ENCODE measurements at regions not wholly inside any gene's neighbourhood (a gene's known extent, or its start where the extent isn't known, plus 50 kb on each side); places are given as distances from the start of the nearest gene placed in this dataset.

DNA sequence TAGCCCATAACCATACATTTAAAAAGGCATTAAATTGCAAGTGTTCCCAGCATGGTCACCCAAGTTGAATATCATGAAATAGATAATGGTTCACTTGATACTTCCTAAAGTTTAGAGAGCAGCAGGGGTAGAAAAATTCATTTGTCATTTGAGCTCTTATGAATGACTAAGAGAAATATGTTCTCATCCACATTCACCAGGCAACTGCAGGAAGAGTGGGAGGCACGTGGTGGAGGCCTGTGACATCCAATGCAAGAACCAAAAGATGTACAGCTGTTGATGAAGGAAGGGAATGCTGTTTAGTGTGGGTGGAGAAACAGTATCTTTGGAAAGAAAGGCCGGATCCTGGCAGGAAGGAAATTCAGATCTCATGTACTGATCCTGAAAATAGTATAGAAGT, 473.1 kb downstream of the ADGRL2 start:
- DNase-seq (ENCODE audit: low read depth in 6 of 9, low spot score in 9 of 9): no peak
- Histone ChIP-seq H3K36me3 (ENCODE audit: control insufficient read depth in 2 of 2, insufficient read depth in 2 of 2, low read length in 1 of 2) (no peaks in the 10 kb centered on the region), H3K4me1 (ENCODE audit: control insufficient read depth in 2 of 2, insufficient read depth in 2 of 2, low read length in 2 of 2) (no peaks in the 10 kb centered on the region), H3K4me3 (ENCODE audit: low read length in 2 of 2) (no peak overlapping the region), H3K9me3 (ENCODE audit: control insufficient read depth in 2 of 2, insufficient read depth in 1 of 2, low read length in 1 of 2) (no peaks in the 10 kb centered on the region), H3K27ac (ENCODE audit: low read depth in 1 of 2, low read length in 1 of 2) (no peak overlapping the region), H3K27me3 (ENCODE audit: control insufficient read depth in 2 of 2, insufficient read depth in 1 of 2, low read length in 1 of 2) (no peaks in the 10 kb centered on the region)
- WGBS: 87% methylated on average over 2 of the region's 2 CpGs

DNA sequence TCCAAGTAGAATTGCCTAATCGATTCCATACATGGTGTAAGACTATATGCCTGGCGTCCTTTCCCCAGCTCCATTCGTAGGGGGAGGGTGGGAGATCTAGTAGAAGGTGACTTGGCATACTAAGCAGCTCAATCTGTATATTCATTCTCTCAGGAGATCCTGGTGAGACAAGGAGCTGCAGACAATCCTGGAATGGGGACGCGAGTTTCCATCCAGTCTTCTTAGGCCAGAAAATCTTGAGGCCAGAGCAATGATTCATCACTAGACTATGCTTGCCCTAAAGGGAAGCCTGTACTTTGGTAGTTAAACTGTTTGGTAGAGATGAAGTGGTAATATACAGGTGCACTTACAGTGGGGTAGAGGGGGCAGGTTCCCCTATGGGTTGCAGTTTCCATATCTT, 468.7 kb downstream of the ADGRL2 start:
- Histone ChIP-seq H3K27me3 (ENCODE audit: control insufficient read depth in 2 of 2, insufficient read depth in 1 of 2, low read length in 1 of 2) (no peaks in the 10 kb centered on the region), H3K27ac (ENCODE audit: low read depth in 1 of 2, low read length in 1 of 2) (no peak overlapping the region), H3K4me3 (ENCODE audit: low read length in 2 of 2) (no peak overlapping the region), H3K9me3 (ENCODE audit: control insufficient read depth in 2 of 2, insufficient read depth in 1 of 2, low read length in 1 of 2) (no peaks in the 10 kb centered on the region), H3K4me1 (ENCODE audit: control insufficient read depth in 2 of 2, insufficient read depth in 2 of 2, low read length in 2 of 2) (no peaks in the 10 kb centered on the region), H3K36me3 (ENCODE audit: control insufficient read depth in 2 of 2, insufficient read depth in 2 of 2, low read length in 1 of 2) (no peaks in the 10 kb centered on the region)
- 97% methylated on average over 5 of the region's 5 CpGs for WGBS
- DNase-seq (ENCODE audit: low read depth in 6 of 9, low spot score in 9 of 9): no peak

DNA sequence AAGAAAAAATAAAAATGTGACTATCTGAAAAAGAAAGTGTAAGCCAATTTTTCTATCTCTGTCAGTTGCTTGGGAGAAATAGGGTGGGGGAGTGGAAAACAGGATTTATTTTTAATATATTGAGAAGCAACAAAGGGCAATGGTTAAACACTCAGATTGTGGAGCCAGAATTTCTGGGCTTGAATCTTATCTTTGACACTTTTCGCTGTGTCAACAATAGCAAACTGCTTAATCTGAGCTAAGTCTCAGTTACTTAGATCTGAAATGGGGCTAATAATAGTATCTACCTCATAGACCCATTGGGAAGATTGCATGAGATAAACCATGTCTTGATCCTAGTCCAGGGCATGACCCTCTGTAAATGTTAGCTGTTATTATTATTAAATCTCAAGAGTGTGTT, 468.1 kb downstream of the ADGRL2 start:
- Histone ChIP-seq H3K4me3 (ENCODE audit: low read length in 2 of 2) (no peak overlapping the region), H3K36me3 (ENCODE audit: control insufficient read depth in 2 of 2, insufficient read depth in 2 of 2, low read length in 1 of 2) (no peaks in the 10 kb centered on the region), H3K4me1 (ENCODE audit: control insufficient read depth in 2 of 2, insufficient read depth in 2 of 2, low read length in 2 of 2) (no peaks in the 10 kb centered on the region), H3K9me3 (ENCODE audit: control insufficient read depth in 2 of 2, insufficient read depth in 1 of 2, low read length in 1 of 2) (no peaks in the 10 kb centered on the region), H3K27me3 (ENCODE audit: control insufficient read depth in 2 of 2, insufficient read depth in 1 of 2, low read length in 1 of 2) (no peaks in the 10 kb centered on the region), H3K27ac (ENCODE audit: low read depth in 1 of 2, low read length in 1 of 2) (no peak overlapping the region)
- no peak for DNase-seq (ENCODE audit: low read depth in 6 of 9, low spot score in 9 of 9)
- 96% methylated on average over 1 of the region's 1 CpG for WGBS

DNA sequence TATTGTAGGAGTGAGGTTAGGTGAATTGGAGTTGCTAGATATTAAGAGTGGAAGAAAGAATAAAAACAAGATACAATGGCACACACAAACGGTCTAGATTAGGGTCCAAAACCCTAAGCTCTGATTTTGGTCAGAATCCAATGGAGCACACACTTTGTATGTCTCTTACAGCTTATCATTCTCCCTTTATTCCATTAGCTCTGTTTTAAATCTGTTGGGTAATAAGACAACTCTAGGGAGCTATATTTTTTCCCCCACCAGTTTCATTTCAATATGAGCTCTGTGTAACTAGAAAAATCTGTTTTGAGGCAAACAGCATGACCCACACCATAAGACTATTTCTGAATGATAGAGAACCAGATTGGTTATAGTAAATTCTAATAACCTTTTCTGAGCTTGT, 465.6 kb downstream of the ADGRL2 start:
- DNase-seq (ENCODE audit: low read depth in 6 of 9, low spot score in 9 of 9): no peak
- Histone ChIP-seq H3K9me3 (ENCODE audit: control insufficient read depth in 2 of 2, insufficient read depth in 1 of 2, low read length in 1 of 2) (no peaks in the 10 kb centered on the region), H3K36me3 (ENCODE audit: control insufficient read depth in 2 of 2, insufficient read depth in 2 of 2, low read length in 1 of 2) (no peaks in the 10 kb centered on the region), H3K4me3 (ENCODE audit: low read length in 2 of 2) (no peak overlapping the region), H3K4me1 (ENCODE audit: control insufficient read depth in 2 of 2, insufficient read depth in 2 of 2, low read length in 2 of 2) (no peaks in the 10 kb centered on the region), H3K27ac (ENCODE audit: low read depth in 1 of 2, low read length in 1 of 2) (no peak overlapping the region), H3K27me3 (ENCODE audit: control insufficient read depth in 2 of 2, insufficient read depth in 1 of 2, low read length in 1 of 2) (no peaks in the 10 kb centered on the region)
- WGBS: 81% methylated on average over 1 of the region's 1 CpG

DNA sequence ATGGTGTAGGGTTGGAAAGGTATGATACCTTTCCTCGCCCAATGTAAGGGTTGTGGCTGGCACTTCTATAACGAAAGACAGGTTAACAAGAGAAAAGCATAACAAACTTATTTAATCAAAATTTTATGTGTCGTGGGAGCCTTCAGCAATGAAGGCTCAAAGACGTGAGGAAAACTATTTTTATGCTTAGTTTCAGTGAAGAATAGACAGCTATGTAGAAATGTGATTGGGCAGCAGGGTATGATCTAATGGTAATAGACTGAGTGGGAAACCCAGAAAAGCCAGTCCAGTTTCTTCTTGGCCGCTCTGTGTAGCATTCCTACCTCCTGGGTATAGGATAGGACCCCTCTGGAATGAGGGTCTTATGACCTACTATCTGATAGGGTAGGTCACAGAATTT, 464.7 kb downstream of the ADGRL2 start:
- Histone ChIP-seq H3K4me1 (ENCODE audit: control insufficient read depth in 2 of 2, insufficient read depth in 2 of 2, low read length in 2 of 2) (no peaks in the 10 kb centered on the region), H3K27me3 (ENCODE audit: control insufficient read depth in 2 of 2, insufficient read depth in 1 of 2, low read length in 1 of 2) (no peaks in the 10 kb centered on the region), H3K4me3 (ENCODE audit: low read length in 2 of 2) (no peak overlapping the region), H3K36me3 (ENCODE audit: control insufficient read depth in 2 of 2, insufficient read depth in 2 of 2, low read length in 1 of 2) (no peaks in the 10 kb centered on the region), H3K9me3 (ENCODE audit: control insufficient read depth in 2 of 2, insufficient read depth in 1 of 2, low read length in 1 of 2) (no peaks in the 10 kb centered on the region), H3K27ac (ENCODE audit: low read depth in 1 of 2, low read length in 1 of 2) (no peak overlapping the region)
- no peak for DNase-seq (ENCODE audit: low read depth in 6 of 9, low spot score in 9 of 9)
- 96% methylated on average over 5 of the region's 5 CpGs for WGBS

DNA sequence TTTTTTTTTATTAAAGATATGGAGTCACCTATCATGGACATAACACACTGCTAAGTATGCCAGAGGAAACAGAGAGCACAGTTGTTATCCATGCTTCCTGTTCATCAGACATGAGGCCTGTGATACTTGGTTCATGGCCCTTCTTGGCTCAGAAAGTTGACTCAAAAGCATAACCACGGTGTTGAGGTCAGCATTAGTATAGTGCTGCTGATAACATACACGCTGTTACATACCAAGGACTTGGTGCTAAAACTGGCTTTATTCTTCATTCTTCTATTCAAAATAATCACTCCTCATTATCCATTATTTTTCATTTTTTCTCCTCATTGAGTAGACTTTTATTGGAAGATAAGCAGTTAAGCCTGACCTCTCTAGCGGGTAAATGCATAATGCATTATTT, 464.1 kb downstream of the ADGRL2 start:
- Histone ChIP-seq H3K27ac (ENCODE audit: low read depth in 1 of 2, low read length in 1 of 2) (no peak overlapping the region), H3K27me3 (ENCODE audit: control insufficient read depth in 2 of 2, insufficient read depth in 1 of 2, low read length in 1 of 2) (no peaks in the 10 kb centered on the region), H3K36me3 (ENCODE audit: control insufficient read depth in 2 of 2, insufficient read depth in 2 of 2, low read length in 1 of 2) (no peaks in the 10 kb centered on the region), H3K9me3 (ENCODE audit: control insufficient read depth in 2 of 2, insufficient read depth in 1 of 2, low read length in 1 of 2) (no peaks in the 10 kb centered on the region), H3K4me1 (ENCODE audit: control insufficient read depth in 2 of 2, insufficient read depth in 2 of 2, low read length in 2 of 2) (no peaks in the 10 kb centered on the region), H3K4me3 (ENCODE audit: low read length in 2 of 2) (no peak overlapping the region)
- 93% methylated on average over 3 of the region's 3 CpGs for WGBS
- DNase-seq (ENCODE audit: low read depth in 6 of 9, low spot score in 9 of 9): no peak

DNA sequence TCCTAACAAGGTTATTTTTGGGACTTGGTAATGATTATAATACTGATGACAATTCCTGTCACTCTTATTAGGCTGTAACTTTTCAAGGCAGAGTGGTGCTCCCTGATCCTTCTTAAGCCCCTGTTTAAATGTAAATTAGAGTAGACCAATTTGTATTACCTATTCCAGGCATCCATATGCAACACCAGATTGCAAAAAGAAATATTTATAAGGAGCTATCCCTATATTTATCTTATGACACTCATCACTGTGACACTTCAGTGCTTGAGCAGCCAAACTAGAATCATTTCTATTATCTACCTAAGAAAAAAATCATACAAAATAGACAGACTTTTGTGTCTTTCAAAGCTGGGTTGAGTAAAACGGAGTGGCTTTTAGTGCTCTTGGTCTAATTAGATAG, 462.7 kb downstream of the ADGRL2 start:
- H3K4me3 ChIP-seq (ENCODE audit: low read length in 2 of 2): no peak overlapping the region
- DNase-seq (ENCODE audit: low read depth in 6 of 9, low spot score in 9 of 9): no peak
- no peaks in the 10 kb centered on the region for H3K27me3 ChIP-seq (ENCODE audit: control insufficient read depth in 2 of 2, insufficient read depth in 1 of 2, low read length in 1 of 2)
- no peaks in the 10 kb centered on the region for H3K4me1 ChIP-seq (ENCODE audit: control insufficient read depth in 2 of 2, insufficient read depth in 2 of 2, low read length in 2 of 2)
- H3K27ac ChIP-seq (ENCODE audit: low read depth in 1 of 2, low read length in 1 of 2): no peak overlapping the region
- WGBS: 94% methylated on average over 1 of the region's 1 CpG
- H3K36me3 ChIP-seq (ENCODE audit: control insufficient read depth in 2 of 2, insufficient read depth in 2 of 2, low read length in 1 of 2): no peaks in the 10 kb centered on the region
- no peaks in the 10 kb centered on the region for H3K9me3 ChIP-seq (ENCODE audit: control insufficient read depth in 2 of 2, insufficient read depth in 1 of 2, low read length in 1 of 2)

DNA sequence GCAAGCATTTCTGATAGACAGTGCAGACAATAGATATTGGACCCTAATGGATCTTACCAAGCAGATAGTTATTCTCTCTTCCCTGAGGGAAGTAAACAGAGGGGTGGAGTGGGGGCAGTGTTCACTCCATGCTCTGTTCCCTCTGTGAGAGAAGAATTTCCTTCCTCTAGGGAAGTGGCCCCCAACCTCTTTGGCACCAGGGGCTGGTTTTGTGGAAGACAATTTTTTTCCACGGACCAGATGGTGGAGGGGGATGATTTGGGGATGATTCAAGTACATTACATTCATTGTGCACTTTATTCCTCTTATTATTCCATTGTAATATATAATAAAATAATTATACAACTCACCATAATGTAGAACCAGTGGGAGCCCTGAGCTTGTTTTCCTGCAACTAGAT, 459.9 kb downstream of the ADGRL2 start:
- Histone ChIP-seq H3K4me3 (ENCODE audit: low read length in 2 of 2) (no peak overlapping the region), H3K4me1 (ENCODE audit: control insufficient read depth in 2 of 2, insufficient read depth in 2 of 2, low read length in 2 of 2) (no peaks in the 10 kb centered on the region), H3K27me3 (ENCODE audit: control insufficient read depth in 2 of 2, insufficient read depth in 1 of 2, low read length in 1 of 2) (no peaks in the 10 kb centered on the region), H3K27ac (ENCODE audit: low read depth in 1 of 2, low read length in 1 of 2) (no peak overlapping the region), H3K36me3 (ENCODE audit: control insufficient read depth in 2 of 2, insufficient read depth in 2 of 2, low read length in 1 of 2) (no peaks in the 10 kb centered on the region), H3K9me3 (ENCODE audit: control insufficient read depth in 2 of 2, insufficient read depth in 1 of 2, low read length in 1 of 2) (no peaks in the 10 kb centered on the region)
- WGBS: 63% methylated on average over 1 of the region's 1 CpG
- no peak for DNase-seq (ENCODE audit: low read depth in 6 of 9, low spot score in 9 of 9)

DNA sequence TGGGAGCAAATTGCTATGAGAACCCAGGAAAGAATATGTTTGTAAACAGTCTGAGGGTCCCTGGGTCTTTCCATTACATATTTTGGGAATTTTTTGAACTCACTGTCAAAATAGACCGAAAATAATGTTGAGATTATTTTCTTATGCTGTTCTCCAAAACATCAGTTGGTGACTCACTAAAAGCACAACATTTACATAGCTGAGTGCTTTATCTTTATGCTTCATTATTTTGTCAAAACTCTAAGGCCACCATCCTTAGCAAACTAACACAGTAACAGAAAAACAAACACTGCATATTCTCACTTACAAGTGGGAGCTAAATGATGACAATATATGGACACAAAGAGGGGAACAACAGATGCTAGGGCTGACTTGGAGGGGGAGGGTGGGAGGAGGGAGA, 459.3 kb downstream of the ADGRL2 start:
- no peak for DNase-seq (ENCODE audit: low read depth in 6 of 9, low spot score in 9 of 9)
- no peaks in the 10 kb centered on the region for H3K27me3 ChIP-seq (ENCODE audit: control insufficient read depth in 2 of 2, insufficient read depth in 1 of 2, low read length in 1 of 2)
- no peaks in the 10 kb centered on the region for H3K9me3 ChIP-seq (ENCODE audit: control insufficient read depth in 2 of 2, insufficient read depth in 1 of 2, low read length in 1 of 2)
- WGBS: 85% methylated on average over 1 of the region's 1 CpG
- no peak overlapping the region for H3K4me3 ChIP-seq (ENCODE audit: low read length in 2 of 2)
- no peak overlapping the region for H3K27ac ChIP-seq (ENCODE audit: low read depth in 1 of 2, low read length in 1 of 2)
- no peaks in the 10 kb centered on the region for H3K36me3 ChIP-seq (ENCODE audit: control insufficient read depth in 2 of 2, insufficient read depth in 2 of 2, low read length in 1 of 2)
- no peaks in the 10 kb centered on the region for H3K4me1 ChIP-seq (ENCODE audit: control insufficient read depth in 2 of 2, insufficient read depth in 2 of 2, low read length in 2 of 2)

DNA sequence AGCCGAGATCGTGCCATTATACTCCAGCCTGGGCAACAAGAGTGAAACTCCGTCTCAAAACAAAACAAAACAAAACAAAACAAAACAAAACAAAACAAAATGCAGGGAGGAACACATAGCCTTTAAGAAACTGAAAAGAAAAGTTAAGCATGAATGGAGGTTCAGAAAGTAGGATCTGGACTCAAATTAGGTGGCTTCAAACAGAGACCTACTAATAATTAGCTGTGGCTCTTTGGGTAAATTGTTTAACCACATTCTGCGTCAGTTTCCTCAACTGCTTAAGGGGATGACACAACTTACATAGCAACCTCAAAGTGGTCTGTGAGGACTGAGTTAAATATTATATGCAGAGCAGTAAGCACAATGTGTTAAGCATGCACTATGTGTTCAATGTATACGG, 458.2 kb downstream of the ADGRL2 start:
- no peak overlapping the region for H3K4me3 ChIP-seq (ENCODE audit: low read length in 2 of 2)
- DNase-seq (ENCODE audit: low read depth in 6 of 9, low spot score in 9 of 9): no peak
- 97% methylated on average over 5 of the region's 5 CpGs for WGBS
- H3K36me3 ChIP-seq (ENCODE audit: control insufficient read depth in 2 of 2, insufficient read depth in 2 of 2, low read length in 1 of 2): no peaks in the 10 kb centered on the region
- no peaks in the 10 kb centered on the region for H3K4me1 ChIP-seq (ENCODE audit: control insufficient read depth in 2 of 2, insufficient read depth in 2 of 2, low read length in 2 of 2)
- no peak overlapping the region for H3K27ac ChIP-seq (ENCODE audit: low read depth in 1 of 2, low read length in 1 of 2)
- H3K27me3 ChIP-seq (ENCODE audit: control insufficient read depth in 2 of 2, insufficient read depth in 1 of 2, low read length in 1 of 2): no peaks in the 10 kb centered on the region
- H3K9me3 ChIP-seq (ENCODE audit: control insufficient read depth in 2 of 2, insufficient read depth in 1 of 2, low read length in 1 of 2): no peaks in the 10 kb centered on the region
